T-helper 1 cell treated with Interleukin-12 subunit alpha and Interleukin-12 subunit beta and Interleukin-4 antibody, amounts not matched to agents 30 μg/mL and 1 μg/mL, for 36 hours (primary cell): ENCODE measurements at regions not wholly inside any gene's neighbourhood (a gene's known extent, or its start where the extent isn't known, plus 50 kb on each side); places are given as distances from the start of the nearest gene placed in this dataset.

ENCODE experiments used
- H3K27ac Mint-ChIP-seq: one replicate; pipeline ENCODE4 v1.8.0; 2021; ENCODE audit warnings: mild to moderate bottlenecking, mixed read lengths
- H3K27me3 Mint-ChIP-seq: one replicate; pipeline ENCODE4 v1.8.0; 2021; ENCODE audit warnings: low read depth, mixed read lengths
- H3K36me3 Mint-ChIP-seq: one replicate; pipeline ENCODE4 v1.8.0; 2021; ENCODE audit warnings: low read depth, mixed read lengths
- H3K4me1 Mint-ChIP-seq: one replicate; pipeline ENCODE4 v1.8.0; 2021; ENCODE audit warnings: low read depth, mixed read lengths
- H3K4me3 Mint-ChIP-seq: one replicate; pipeline ENCODE4 v1.8.0; 2021; ENCODE audit warnings: mild to moderate bottlenecking, moderate library complexity, mixed read lengths
- H3K9me3 Mint-ChIP-seq: one replicate; pipeline ENCODE4 v1.8.0; 2021; ENCODE audit warnings: mixed read lengths

GRCh38 chr6:166749666-166750065 lies 122.6 kb upstream of the RPS6KA2 start:
- Mint-ChIP-seq H3K27ac (no peak overlapping the region), H3K9me3 (no peaks in the 10 kb centered on the region), H3K4me1 (no peaks in the 10 kb centered on the region), H3K27me3 (peaks cover 3% of the 10 kb centered on the region), H3K36me3 (no peaks in the 10 kb centered on the region), H3K4me3 (no peak overlapping the region)

DNA sequence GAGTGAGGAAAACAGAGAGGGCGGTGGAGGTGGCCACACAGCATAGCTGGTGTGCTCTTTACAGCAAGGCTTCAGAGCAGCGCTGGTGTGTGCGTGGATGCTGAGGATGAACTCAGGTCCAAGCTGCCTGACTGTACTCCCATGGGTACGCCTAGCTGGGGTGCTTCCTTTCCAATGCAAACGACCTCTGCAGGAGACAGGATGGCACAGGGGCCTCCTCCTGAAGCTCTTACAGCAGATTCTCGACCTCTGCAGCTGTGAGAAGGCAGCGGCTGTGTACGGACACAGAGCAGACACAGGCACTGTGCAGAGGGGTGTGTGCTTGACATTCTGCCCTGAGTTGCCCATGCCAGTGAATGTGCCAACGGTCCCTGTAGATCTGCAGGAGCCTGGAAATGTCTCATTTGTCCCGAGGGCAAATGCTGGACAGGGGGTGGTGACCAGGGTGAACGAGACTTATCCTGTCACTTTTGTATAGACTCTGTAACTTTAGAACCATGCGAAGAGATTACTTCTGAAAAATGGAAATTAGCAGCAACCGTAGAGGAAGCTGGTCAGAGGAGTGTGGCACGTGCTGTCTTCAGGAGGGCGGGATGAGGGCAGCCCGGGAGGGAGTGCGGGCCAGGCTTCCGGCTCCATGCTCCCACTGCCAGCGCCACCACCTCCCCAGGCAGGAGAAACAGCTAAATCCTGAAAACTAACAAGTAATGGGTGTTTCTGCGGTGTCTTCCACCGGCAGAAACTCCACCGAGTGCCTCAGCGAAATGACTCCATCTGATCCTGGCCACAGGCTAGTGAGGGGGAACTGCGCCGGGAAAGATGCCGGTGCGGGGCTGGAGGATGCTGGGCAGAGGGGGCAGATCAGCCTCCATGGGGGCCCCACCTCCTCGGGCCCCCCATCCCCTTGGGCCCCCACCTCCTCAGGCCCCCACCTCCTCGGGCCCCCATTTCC lies 120.9 kb upstream of the RPS6KA2 start:
- Mint-ChIP-seq H3K4me1 (no peaks in the 10 kb centered on the region), H3K4me3 (no peak overlapping the region), H3K27me3 (peaks cover 3% of the 10 kb centered on the region), H3K36me3 (no peaks in the 10 kb centered on the region), H3K9me3 (no peaks in the 10 kb centered on the region), H3K27ac (no peak overlapping the region)

- Mint-ChIP-seq H3K9me3 (no peaks in the 10 kb centered on the region), H3K36me3 (no peaks in the 10 kb centered on the region), H3K4me3 (no peak overlapping the region), H3K27me3 (peaks cover 3% of the 10 kb centered on the region), H3K27ac (no peak overlapping the region), H3K4me1 (no peaks in the 10 kb centered on the region)
These were observed 119.0 kb upstream of the RPS6KA2 start for GRCh38 chr6:166745801-166746668.

GRCh38 chr6:166744223-166745134 lies 117.4 kb upstream of the RPS6KA2 start:
- Mint-ChIP-seq H3K27me3 (peaks cover 3% of the 10 kb centered on the region), H3K36me3 (no peaks in the 10 kb centered on the region), H3K4me3 (no peak overlapping the region), H3K27ac (no peak overlapping the region), H3K9me3 (no peaks in the 10 kb centered on the region), H3K4me1 (peaks cover 2% of the 10 kb centered on the region)

DNA sequence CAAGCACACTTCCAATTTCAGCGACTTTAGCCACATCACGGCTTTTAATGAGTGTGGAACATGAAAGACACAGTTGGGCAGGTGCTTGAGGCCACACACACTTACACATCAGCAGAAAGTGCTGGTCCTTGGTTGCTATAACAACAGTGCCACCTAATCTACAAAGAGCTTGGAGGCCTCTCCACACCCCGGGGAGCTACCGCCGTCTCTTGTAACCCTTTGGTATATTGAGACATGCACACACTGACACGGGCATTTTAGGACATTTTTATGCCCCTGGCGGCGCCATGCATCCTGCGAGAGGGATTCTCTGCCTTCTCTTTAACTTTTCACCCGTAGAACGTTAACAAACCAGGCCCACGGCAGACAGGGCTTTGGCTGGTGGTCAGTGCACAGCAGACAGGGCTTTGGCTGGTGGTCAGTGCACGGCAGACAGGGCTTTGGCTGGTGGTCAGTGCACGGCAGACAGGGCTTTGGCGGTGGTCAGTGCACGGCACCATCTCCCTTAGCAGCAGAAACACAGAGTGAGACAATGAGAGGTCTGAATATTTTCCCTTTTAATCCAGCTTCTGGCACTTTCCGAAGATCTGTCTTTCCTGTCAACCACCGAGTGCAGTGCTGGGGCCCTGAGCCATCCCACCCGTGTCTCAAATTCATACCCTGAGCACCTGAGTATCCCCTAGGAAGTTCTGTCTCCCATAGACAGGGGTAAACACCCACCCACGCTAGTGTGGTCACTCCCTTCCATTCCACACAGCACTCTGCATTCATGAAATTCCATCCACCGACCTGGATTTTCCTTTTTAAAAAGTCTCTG lies 116.6 kb upstream of the RPS6KA2 start:
- Mint-ChIP-seq H3K27ac (no peak overlapping the region), H3K27me3 (peaks cover 3% of the 10 kb centered on the region), H3K9me3 (no peaks in the 10 kb centered on the region), H3K36me3 (no peaks in the 10 kb centered on the region), H3K4me3 (no peak overlapping the region), H3K4me1 (peaks cover 2% of the 10 kb centered on the region)

DNA sequence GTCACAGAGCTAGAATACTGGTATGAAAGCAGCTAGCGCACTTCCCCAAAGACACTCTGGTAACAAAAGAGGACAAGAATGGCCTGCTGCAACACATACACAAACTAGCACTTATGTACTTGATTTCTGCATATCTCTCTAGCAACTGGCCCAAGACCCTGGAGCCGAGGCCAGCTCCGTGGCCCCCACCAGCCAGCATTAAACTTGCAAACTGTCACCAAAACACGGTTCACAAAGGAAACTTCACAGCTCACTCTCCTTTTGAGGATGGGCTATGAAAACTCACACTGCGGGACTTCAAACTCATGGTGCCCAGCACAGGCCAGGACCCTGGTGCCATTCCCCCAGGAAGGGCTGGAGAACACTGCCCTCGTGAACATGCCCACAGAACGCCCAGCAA lies 115.9 kb upstream of the RPS6KA2 start:
- Mint-ChIP-seq H3K27me3 (peaks cover 3% of the 10 kb centered on the region), H3K9me3 (no peaks in the 10 kb centered on the region), H3K36me3 (no peaks in the 10 kb centered on the region), H3K4me1 (peaks cover 2% of the 10 kb centered on the region), H3K27ac (no peak overlapping the region), H3K4me3 (no peak overlapping the region)

- Mint-ChIP-seq H3K36me3 (no peaks in the 10 kb centered on the region), H3K9me3 (no peaks in the 10 kb centered on the region)
These were observed 112.9 kb upstream of the RPS6KA2 start for GRCh38 chr6:166739976-166740318.

DNA sequence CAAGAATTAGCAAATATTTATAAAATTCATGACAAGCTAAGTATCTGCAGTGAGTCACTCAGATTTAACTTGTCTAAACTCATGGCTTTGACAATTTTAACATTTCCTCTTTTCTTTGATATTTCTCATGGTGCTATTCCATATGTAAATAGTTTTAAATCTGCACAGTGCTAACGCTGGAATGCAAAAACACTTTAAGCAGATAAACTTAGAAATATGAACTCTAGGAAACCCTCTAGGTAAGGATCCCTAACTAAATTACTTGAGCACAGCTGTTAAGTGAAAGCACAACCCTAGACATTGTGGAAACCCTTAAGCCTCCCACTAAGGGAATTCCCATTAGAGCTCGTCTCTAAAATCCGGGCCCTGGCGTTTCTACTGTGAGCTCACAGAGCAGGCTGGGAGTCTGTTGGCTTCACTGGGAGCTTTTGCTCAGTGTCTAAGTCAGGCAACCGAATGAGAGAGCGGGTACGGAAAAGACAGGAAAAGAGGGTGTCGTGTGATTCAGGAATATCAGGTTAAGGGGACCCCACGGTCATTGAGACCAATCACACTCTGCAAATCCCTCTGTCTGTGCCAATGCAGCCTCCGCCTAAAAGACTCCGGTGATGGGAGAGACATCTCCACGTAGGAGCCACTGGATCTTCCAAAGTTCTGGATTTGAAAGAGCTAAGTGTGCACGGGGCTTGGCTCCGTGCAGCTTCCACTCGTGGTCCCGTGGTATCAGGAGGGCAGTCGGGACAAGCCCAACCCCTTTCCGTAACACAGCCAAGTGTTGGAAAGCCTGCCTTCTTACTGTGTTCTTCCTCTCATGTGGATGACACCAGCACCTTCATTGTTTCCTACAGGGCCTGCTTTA lies 112.3 kb upstream of the RPS6KA2 start:
- no peak overlapping the region for H3K27ac Mint-ChIP-seq
- no peaks in the 10 kb centered on the region for H3K36me3 Mint-ChIP-seq
- no peak overlapping the region for H3K4me3 Mint-ChIP-seq
- H3K9me3 Mint-ChIP-seq = no peaks in the 10 kb centered on the region
- H3K27me3 Mint-ChIP-seq = no peaks in the 10 kb centered on the region
- peaks cover 2% of the 10 kb centered on the region for H3K4me1 Mint-ChIP-seq

More at GRCh38 chr6:166739976-166740318, 112.9 kb upstream of the RPS6KA2 start:
- H3K27ac Mint-ChIP-seq = no peak overlapping the region
- H3K27me3 Mint-ChIP-seq = no peaks in the 10 kb centered on the region
- peaks cover 2% of the 10 kb centered on the region for H3K4me1 Mint-ChIP-seq
- no peak overlapping the region for H3K4me3 Mint-ChIP-seq

DNA sequence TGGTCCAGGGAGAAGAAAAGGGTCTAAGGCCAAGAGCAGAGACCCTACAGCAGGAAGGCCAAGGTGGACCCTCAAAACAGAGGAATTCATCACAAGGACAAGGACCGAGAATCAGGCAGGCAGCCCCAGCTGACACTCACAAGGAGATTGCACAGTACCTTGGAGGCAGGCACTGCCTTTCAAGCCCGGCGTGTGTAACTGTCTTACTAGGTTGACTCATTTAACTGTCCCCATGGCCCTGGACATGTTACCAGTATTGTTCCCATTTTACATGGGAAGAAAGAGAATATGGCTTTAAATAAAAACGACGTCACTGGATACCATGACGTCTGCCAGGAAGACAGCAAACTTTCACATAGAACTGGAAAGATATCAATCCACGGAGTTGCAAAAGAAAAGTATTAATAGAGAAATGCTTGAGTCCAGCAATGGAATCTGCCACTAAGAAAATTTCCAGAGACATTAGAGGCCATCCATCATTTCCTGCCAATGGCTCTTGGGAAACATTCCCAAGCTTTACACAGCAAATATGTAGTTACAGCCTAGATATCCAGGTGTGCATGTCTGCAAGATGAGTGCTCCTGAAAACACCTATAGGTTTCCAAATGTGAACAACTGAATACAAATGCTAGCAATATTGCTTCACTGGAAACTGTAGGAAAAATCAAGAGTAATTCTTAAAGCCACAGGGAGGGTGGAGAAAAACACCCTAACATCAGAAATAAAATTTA lies 111.5 kb upstream of the RPS6KA2 start:
- Mint-ChIP-seq H3K4me1 (peaks cover 2% of the 10 kb centered on the region), H3K4me3 (no peak overlapping the region), H3K27ac (no peak overlapping the region), H3K36me3 (no peaks in the 10 kb centered on the region), H3K9me3 (no peaks in the 10 kb centered on the region), H3K27me3 (no peaks in the 10 kb centered on the region)

DNA sequence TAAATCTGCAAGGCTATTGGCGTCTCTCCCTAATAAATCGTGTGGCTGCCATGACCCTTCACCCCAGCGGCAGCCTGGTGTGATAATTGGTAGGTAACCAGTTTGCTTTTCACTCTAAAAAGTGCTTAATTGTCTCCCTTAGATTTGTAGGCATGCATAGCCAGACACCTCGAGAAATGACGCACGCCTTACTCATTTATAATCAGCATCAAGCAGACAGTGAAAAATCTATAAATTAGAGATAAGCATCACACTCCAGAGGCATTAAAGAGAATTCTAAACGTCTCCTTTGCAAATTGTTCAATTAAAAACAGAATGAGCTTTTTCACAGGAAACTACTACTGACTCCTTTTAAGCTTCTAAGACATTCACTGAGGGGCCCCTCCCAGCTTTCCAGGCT lies 110.2 kb upstream of the RPS6KA2 start:
- Mint-ChIP-seq H3K9me3 (no peaks in the 10 kb centered on the region), H3K27me3 (no peaks in the 10 kb centered on the region), H3K27ac (no peak overlapping the region), H3K36me3 (no peaks in the 10 kb centered on the region), H3K4me3 (no peak overlapping the region), H3K4me1 (peaks cover 2% of the 10 kb centered on the region)

GRCh38 chr6:166736634-166737033 lies 109.6 kb upstream of the RPS6KA2 start:
- H3K4me1 Mint-ChIP-seq = peaks cover 2% of the 10 kb centered on the region
- H3K9me3 Mint-ChIP-seq = no peaks in the 10 kb centered on the region
- H3K27me3 Mint-ChIP-seq = no peaks in the 10 kb centered on the region
- no peak overlapping the region for H3K4me3 Mint-ChIP-seq
- no peak overlapping the region for H3K27ac Mint-ChIP-seq
- H3K36me3 Mint-ChIP-seq = no peaks in the 10 kb centered on the region

DNA sequence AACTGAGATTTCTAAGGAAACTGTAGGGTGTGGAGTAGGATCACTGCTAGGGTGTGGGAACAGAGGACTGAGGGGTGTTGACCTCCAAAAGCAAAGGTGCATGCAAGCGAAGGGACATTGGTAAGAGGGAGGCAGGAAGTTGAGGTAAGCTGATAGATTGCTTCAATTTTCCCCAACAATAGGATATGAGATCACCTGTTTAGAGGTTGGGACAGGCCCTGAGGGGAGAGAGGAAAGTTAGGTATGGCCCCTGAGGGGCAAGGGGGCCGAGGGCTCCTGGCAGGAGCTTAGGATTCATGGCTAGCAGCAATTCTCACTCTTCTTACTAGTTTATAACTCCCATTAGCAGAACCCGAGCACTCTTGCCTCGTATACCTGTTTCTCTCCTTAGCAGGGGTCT lies 106.8 kb upstream of the RPS6KA2 start:
- Mint-ChIP-seq H3K27me3 (no peaks in the 10 kb centered on the region), H3K4me1 (no peaks in the 10 kb centered on the region), H3K4me3 (no peak overlapping the region), H3K36me3 (no peaks in the 10 kb centered on the region), H3K27ac (no peak overlapping the region), H3K9me3 (no peaks in the 10 kb centered on the region)
